Hepatocyte (in vitro differentiated cells): ENCODE measurements at regions not wholly inside any gene's neighbourhood (a gene's known extent, or its start where the extent isn't known, plus 50 kb on each side); places are given as distances from the start of the nearest gene placed in this dataset.

ENCODE experiments used
- DNase-seq: peaks from one replicate; pipeline ENCODE4 v3.0.0-alpha.2; 2016; ENCODE audit warnings: low spot score
- H2AFZ ChIP-seq: fragments of 200-600 bp; sonication (generic); 2 replicates; pipeline ENCODE4 v1.6.0; 2016; ENCODE audit warnings: antibody characterized with exemption, mild to moderate bottlenecking
- H3K27ac ChIP-seq: fragments of 200-600 bp; sonication (generic); 2 replicates; pipeline ENCODE4 v1.5.1; 2016; ENCODE audit warnings: mild to moderate bottlenecking
- H3K27me3 ChIP-seq: fragments of 200-600 bp; sonication (generic); 2 replicates; pipeline ENCODE4 v1.6.1; 2016
- H3K36me3 ChIP-seq: fragments of 200-600 bp; sonication (generic); replicated peaks from 2 replicates; pipeline ENCODE4 v1.5.1; 2016; ENCODE audit warnings: low read depth; ENCODE audit not compliant: insufficient read depth
- H3K4me1 ChIP-seq: fragments of 200-600 bp; sonication (generic); 2 replicates; pipeline ENCODE4 v1.5.1; 2016; ENCODE audit warnings: mild to moderate bottlenecking, moderate library complexity; ENCODE audit not compliant: insufficient read depth
- H3K4me2 ChIP-seq: fragments of 200-600 bp; sonication (generic); 2 replicates; pipeline ENCODE4 v1.6.0; 2016
- H3K4me3 ChIP-seq: fragments of 200-600 bp; sonication (generic); 2 replicates; pipeline ENCODE4 v1.5.1; 2016; ENCODE audit warnings: mild to moderate bottlenecking
- H3K79me2 ChIP-seq: fragments of 200-600 bp; sonication (generic); 2 replicates; pipeline ENCODE4 v1.6.0; 2017; ENCODE audit warnings: mild to moderate bottlenecking
- H3K9me2 ChIP-seq: fragments of 200-600 bp; sonication (generic); replicated peaks from 2 replicates; pipeline ENCODE4 v1.6.0; 2017; ENCODE audit warnings: mild to moderate bottlenecking; ENCODE audit not compliant: insufficient read depth
- H3K9me3 ChIP-seq: fragments of 200-600 bp; sonication (generic); 2 replicates; pipeline ENCODE4 v1.5.1; 2016; ENCODE audit warnings: low read depth, mild to moderate bottlenecking
- H4K20me1 ChIP-seq: fragments of 200-600 bp; sonication (generic); 2 replicates; pipeline ENCODE4 v1.6.0; 2016; ENCODE audit warnings: mild to moderate bottlenecking; ENCODE audit not compliant: insufficient read depth, poor library complexity, severe bottlenecking
- CTCF ChIP-seq: fragments of 200-600 bp; sonication (generic); IDR thresholded peaks from 2 replicates; pipeline ENCODE4 v1.5.1; 2016; ENCODE audit warnings: antibody characterized with exemption, mild to moderate bottlenecking; ENCODE audit not compliant: poor library complexity
- EZH2 ChIP-seq: fragments of 200-600 bp; sonication (generic); IDR thresholded peaks from 2 replicates; pipeline ENCODE4 v1.6.1; 2016; ENCODE audit warnings: antibody characterized with exemption, mild to moderate bottlenecking, borderline replicate concordance
- EZH2phosphoT487 ChIP-seq: fragments of 200-600 bp; sonication (generic); IDR thresholded peaks from one replicate; pipeline ENCODE4 v1.6.1; 2018; ENCODE audit warnings: antibody characterized with exemption, mild to moderate bottlenecking, low read depth, moderate library complexity; ENCODE audit not compliant: unreplicated experiment, severe bottlenecking
- WGBS: methylation state at CpG from one replicate; pipeline ENCODE4 v1.1.6; 2016; ENCODE audit warnings: low lambda C conversion rate; ENCODE audit errors: missing lambda C conversion rate; 5-methylcytosine and 5-hydroxymethylcytosine counted together

GRCh38 chr3:117455782-117456181 is 746.2 kb downstream of the TUSC7 start:
- WGBS: 94% methylated on average over 6 of the region's 6 CpGs
- Histone ChIP-seq H3K79me2 (no peaks in the 10 kb centered on the region), H3K9me3 (no peaks in the 10 kb centered on the region)

GRCh38 chr3:117463276-117464115 is 753.9 kb downstream of the TUSC7 start:
- Histone ChIP-seq H3K27me3 (no peaks in the 10 kb centered on the region), H3K27ac (no peak overlapping the region), H3K9me2 (no peaks in the 10 kb centered on the region), H3K4me3 (no peak overlapping the region), H4K20me1 (no peaks in the 10 kb centered on the region), H3K4me2 (no peak overlapping the region), H3K9me3 (no peaks in the 10 kb centered on the region), H3K79me2 (no peaks in the 10 kb centered on the region), H2AFZ (no peak overlapping the region), H3K4me1 (no peaks in the 10 kb centered on the region), H3K36me3 (no peaks in the 10 kb centered on the region)
- DNase-seq: no peak
- WGBS: 95% methylated on average over 1 of the region's 1 CpG
- TF ChIP-seq CTCF (no peak), EZH2phosphoT487 (no peak), EZH2 (no peak)

More at GRCh38 chr3:117455782-117456181, 746.2 kb downstream of the TUSC7 start:
- Histone ChIP-seq H3K4me3 (no peak overlapping the region), H3K27ac (no peak overlapping the region), H3K4me1 (no peaks in the 10 kb centered on the region), H3K4me2 (no peak overlapping the region), H3K27me3 (no peaks in the 10 kb centered on the region), H3K36me3 (no peaks in the 10 kb centered on the region), H3K9me2 (no peaks in the 10 kb centered on the region), H4K20me1 (no peaks in the 10 kb centered on the region), H2AFZ (no peak overlapping the region)
- TF ChIP-seq EZH2phosphoT487: no peak
- no peak for TF ChIP-seq CTCF
- no peak for TF ChIP-seq EZH2
- no peak for DNase-seq

- no peak overlapping the region for H2AFZ ChIP-seq
- no peaks in the 10 kb centered on the region for H4K20me1 ChIP-seq
- no peaks in the 10 kb centered on the region for H3K9me3 ChIP-seq
- no peaks in the 10 kb centered on the region for H3K36me3 ChIP-seq
- H3K4me1 ChIP-seq: peaks cover 8% of the 10 kb centered on the region
- H3K4me3 ChIP-seq: no peak overlapping the region
- H3K4me2 ChIP-seq: no peak overlapping the region
- DNase-seq: no peak
- WGBS: 0% methylated on average over 1 of the region's 1 CpG
- no peaks in the 10 kb centered on the region for H3K79me2 ChIP-seq
- no peaks in the 10 kb centered on the region for H3K9me2 ChIP-seq
- TF ChIP-seq CTCF (no peak), EZH2phosphoT487 (no peak), EZH2 (no peak)
- no peaks in the 10 kb centered on the region for H3K27me3 ChIP-seq
- H3K27ac ChIP-seq: no peak overlapping the region
These were observed 762.3 kb downstream of the TUSC7 start for GRCh38 chr3:117471831-117472230.
